GM18499 (cell line): ENCODE measurements at regions not wholly inside any gene's neighbourhood (a gene's known extent, or its start where the extent isn't known, plus 50 kb on each side); places are given as distances from the start of the nearest gene placed in this dataset.

Source experiments
- ATAC-seq: cut with Tn5 transposase; IDR thresholded peaks from one replicate; pipeline ENCODE4 v1.9.1; 2021; ENCODE audit warnings: moderate number of reproducible peaks; ENCODE audit not compliant: insufficient read depth, unreplicated experiment

DNA sequence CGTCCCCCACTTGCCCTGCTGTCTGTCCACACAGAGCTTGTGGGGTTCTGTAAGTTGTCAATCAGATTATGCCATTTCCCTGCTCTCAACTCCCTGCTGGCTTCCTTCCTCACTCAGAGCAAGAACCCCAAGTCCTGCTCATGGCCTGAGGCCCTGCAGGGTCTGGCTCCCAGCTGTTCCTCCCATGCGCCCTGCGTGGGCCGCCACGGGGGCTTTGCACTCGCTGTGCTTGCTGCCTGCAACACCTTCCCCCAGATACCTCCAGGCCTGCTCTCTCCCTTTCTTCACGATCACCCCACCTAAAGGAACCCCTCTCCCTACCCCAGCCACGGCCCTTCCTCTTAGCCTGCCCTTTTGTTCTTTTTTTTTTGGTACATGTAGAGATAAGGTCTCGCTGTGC, 234.6 kb downstream of the AACS start:
- ATAC-seq: no peak

- ATAC-seq: no peak
Observed at GRCh38 chr12:125300249-125300648, 235.0 kb downstream of the AACS start.

GRCh38 chr12:125303337-125303736, 238.1 kb downstream of the AACS start:
- ATAC-seq: no peak

DNA sequence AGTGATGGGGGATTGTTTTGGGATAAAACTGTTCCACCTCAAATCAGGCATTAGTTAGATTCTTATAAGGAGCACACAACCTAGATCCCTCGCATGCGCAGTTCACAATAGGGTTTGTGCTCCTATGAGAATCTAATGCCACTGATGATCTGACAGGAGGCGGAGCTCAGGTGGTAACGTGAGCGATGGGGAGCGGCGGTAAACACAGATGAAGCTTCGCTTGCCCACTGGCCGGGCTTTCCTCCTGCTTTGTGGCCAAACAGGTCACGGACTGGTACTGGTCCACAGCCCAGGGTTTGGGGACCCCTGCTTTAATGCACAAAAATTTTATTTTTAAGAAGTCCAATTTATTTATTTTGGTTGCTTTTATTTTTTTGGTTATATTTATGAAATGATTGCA, 238.8 kb downstream of the AACS start:
- ATAC-seq: no peak

- ATAC-seq: no peak
Observed at GRCh38 chr12:125305231-125305630, 240.0 kb downstream of the AACS start.

DNA sequence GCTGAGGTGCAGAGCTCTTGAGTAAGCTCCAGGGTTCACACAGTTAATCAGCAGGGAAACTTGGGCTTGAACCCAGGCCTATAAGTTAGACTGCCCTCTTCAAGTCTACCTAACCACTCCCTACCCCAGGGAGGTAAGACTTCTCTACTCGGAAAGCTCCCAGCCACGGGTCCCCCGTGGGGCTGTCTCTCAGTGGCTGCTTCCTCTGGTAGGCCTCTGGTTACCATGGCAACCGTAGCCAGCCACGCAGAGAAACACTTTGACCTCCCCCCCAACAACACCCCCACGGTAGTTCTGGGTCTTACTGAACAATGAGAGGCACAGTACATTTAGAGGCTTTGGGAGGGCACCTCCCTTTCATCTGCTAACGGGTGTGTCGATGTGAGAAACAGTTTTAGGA, 245.2 kb downstream of the AACS start:
- ATAC-seq: no peak

GRCh38 chr12:125311050-125311449, 245.8 kb downstream of the AACS start:
- no peak for ATAC-seq

DNA sequence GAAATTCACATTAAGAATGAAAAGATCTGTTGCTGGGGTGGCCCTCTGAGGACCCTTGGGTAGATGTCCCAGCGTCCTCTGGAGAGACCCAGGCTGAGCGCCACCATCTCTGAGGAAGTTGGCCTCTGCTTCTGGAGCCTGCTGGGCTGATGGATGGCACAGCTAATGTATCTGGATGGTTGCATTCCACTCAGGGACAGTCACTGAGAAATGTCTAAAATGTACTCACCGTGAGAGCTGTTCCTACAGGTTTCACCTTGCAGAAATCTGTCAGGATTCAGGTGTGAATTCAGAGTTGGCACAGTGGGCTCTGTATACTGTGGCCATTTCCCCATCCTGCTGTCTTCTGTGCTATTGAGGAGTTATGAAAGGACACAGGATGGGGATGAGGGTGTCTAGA, 247.2 kb downstream of the AACS start:
- no peak for ATAC-seq

DNA sequence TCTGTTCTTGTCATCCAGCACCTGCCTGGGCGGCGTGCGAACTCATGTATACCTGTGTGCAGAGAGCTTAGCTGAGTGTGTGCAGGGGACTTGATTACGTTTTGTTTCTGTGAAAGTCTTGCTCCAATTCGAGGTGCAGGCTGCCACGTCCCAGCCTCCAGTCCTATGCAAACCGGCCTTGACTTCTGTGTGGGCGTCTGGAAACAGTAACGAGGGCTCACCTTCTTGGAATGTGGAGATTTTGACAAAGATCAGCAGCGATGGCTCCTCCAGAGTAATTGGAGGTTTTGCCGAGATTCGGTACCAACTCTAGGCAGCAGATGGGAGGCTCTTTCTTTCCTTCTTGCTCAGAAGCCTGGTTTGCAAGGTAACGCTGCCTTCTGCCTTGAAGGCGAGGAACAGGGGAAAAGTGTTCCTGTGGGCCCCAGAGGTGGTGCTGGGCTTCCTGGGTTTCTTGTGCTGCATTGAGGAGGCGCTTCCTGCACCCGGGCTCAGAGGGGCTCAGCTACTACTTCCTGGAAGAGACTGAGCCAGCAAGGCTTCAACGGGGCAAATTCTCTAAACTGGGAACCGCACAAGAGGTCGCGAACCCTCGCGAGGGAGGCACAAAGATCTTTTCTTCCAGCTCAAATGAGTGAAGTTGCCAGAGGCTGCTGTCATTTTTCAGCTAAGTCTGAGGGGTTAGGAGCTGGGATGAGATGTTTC, 249.0 kb downstream of the AACS start:
- ATAC-seq: no peak

DNA sequence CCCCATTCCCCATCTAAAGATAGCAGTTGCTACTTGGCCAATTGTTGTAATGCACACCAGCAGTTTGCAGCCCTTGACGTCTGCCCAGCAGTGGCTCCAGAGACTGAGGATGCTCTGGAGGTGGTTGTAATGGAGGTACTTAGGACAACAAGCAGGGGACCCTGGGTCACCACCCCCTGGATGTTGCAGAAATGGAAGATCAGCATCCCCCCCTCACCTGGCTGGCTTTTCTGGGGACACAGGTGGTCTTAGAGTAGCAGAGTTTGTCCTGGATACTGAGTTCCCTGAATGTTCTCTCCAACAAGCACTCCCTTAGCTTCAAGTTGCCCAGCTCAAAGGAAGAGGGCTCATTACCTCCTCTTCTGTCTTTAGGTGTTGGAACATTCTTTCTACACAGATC, 250.5 kb downstream of the AACS start:
- no peak for ATAC-seq

- ATAC-seq: no peak
Observed at GRCh38 chr12:125320177-125320576, 254.9 kb downstream of the AACS start.

DNA sequence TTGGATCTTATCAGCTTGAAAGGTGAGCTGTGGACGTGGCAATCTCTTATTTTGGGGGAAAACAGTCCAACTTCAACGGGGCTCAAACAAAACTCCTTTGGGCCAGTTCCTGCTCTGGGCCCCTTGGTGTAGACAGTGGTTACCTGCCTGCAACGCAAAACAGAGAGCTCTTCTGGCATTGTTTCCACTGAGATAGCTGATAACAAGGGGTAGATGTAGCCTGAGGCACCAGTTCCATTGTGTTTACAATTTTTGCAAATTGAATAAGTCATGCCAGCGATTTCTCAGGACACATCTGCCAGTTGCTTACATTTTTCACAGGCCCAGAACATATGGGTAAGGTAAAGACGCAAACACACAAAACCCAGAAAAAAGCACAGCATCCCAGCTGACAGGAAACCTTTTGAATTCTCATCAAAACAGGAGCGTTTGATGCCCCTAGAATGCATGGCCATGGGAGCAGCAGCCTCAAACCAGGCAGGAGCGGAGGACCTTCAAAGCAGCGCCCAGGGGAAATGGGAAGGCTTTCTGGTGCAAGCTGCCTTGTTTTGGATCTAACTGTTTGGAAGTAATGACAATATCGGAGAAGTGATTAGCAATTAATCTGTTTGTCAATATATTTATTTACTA, 259.7 kb downstream of the AACS start:
- ATAC-seq: no peak

DNA sequence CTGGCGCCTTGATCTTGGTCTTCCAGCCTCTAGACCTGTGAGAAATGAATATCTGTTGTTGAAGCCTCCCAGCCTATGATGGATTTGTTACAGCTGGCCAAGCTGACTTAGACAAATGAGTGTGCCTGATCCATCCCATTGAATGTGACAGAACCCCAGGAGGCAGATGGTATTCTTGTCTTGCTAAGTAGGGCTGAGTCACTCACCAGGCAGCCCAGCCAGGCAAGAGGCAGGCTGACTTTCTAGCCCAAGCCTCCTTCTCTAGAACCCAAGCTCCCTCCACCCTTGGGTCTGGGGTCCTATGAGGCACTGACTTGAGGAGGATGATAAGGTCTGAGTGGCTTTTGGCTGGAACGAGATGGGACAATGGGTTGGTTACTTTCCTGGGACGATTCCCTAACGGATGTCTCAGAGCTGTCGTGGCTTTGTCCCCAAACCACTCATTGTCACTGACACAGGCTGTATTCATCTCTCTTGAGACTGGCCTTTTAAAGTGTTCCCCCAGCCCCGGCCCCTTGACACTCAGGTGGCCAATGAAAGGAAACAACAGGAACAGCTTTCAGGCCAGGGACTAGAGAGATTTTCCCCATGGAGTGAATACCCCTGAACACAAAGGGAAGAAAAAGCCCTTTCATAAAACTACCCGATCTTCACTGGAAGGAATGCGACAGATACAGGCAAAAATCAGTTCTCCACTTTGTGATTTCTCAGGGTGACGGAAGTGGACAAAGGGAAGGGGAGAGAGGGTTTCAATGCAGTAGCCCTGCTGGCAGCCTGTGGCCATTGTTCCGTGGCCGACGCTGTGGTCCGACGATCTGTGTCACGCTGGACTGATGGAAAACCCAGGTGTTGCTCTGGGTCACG, 264.2 kb downstream of the AACS start:
- no peak for ATAC-seq

- ATAC-seq: no peak
Observed at GRCh38 chr12:125330645-125331341, 265.6 kb downstream of the AACS start.

GRCh38 chr12:125331342-125332052, 266.3 kb downstream of the AACS start:
- ATAC-seq: no peak

DNA sequence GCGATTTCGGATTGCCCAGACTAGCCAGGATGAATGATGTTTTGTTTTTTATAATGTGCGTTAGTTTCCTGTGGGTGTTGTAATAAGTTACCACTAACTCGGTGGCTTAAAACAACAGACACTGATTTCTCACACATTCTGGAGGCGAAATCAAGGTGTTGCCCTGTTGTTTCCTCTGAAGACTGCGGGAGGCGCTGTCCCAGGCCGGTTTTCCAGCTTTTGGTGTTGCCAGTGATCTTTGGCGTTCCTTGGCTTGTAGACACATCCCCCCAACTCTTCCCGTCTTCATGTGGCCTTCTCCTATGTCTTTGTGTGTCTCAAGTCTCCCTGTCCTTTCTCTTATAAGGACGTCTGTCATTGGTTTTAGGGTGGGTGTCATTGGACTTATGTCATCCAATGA, 267.7 kb downstream of the AACS start:
- ATAC-seq: no peak

GRCh38 chr12:125336246-125336645, 271.0 kb downstream of the AACS start:
- no peak for ATAC-seq

DNA sequence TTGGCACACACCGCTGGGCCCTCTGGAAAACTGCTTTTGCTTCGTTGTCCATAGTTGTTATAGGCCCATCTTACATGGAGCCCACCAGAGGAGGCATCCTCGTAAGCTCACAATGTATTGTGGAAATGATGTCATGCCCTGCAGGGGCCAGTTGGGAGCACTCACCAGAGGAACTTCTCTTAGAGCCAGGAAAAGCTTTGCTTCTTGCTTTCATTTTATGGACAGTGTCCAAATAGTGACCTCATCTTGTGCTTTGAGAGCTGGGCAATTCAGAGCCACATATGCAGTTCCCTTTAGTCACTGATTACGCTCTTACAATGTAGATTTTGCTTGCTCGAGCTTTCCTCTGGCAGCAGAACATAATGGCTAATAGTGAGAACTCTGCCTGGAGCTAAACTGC, 275.6 kb downstream of the AACS start:
- no peak for ATAC-seq

DNA sequence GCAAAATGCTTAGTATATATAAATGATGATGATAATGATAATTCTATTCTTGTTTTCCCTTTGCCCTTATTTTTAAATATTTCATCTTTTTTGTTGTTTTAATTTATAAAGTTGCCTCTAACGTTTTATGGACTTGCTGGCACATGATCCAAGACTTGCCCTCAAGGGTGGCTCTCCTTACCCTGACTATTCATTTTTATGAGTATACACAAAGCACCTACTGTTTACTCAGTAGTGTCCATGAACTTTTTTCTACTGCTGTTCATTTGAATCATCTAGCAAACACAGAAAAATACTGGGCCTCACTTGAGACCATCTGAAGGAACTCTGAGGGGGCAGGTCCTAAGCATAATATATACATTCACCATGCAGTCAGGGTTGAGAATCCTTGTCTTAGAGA, 276.2 kb downstream of the AACS start:
- no peak for ATAC-seq

GRCh38 chr12:125343649-125344048, 278.4 kb downstream of the AACS start:
- no peak for ATAC-seq
